ENCODE measurements at regions not wholly inside any gene's neighbourhood (a gene's known extent, or its start where the extent isn't known, plus 50 kb on each side); places are given as distances from the start of the nearest gene placed in this dataset.
"Not testable (repeated sequence)": the region's sequence is repeated elsewhere in the genome, so short reads cannot be mapped to it uniquely, and the experiment has no call there.

DNA sequence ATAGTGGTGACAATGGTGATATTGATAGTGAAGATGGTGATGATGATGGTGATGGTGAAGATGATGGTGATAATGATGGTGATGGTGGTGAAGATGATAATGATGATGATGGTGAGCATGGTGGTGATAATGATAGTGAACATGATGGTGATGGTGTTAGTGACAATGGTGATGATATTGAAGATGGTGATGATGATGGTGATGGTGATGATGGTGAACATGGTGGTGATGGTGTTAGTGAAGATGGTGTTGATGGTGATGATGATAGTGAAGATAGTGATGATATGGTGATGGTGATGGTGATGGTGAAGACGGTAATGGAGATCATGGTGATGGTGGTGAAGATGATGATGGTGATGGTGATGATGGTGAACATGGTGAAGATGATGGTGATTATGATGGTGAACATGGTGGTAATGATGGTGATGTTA is 259.2 kb downstream of the MATN1 start:
- intact Hi-C loops (cut with micrococcal nuclease): no loop called here

DNA sequence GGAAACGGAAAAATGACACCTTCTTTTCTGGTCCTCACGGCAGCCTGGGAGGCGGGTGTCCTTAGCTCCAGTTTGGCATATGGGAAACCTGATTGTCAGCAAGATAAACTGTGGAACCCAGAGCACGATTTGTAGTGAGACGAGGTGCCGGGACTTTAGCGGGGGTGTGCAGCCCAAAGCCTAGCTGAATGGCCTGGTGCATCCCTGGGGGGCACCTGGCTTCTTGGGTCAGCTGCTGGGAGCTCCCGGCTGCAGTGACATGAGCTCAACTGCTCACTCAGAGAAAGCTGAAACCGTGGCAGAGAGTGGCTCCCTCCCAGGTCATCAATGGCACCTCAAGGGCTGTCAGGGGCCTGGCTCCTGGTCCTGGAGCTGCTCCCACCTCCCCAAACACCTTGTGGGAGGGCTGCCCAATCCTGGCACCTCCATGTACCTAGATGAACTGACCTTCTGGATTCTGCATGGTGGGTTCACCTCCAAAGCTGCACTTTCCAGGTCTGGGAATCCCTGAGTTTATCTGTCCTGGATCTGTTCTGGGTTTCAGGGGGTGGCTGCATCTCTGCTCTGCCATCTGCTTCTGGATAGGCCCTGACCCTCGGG is 260.5 kb downstream of the MATN1 start:
- intact Hi-C loops (cut with micrococcal nuclease): no loop called here

DNA sequence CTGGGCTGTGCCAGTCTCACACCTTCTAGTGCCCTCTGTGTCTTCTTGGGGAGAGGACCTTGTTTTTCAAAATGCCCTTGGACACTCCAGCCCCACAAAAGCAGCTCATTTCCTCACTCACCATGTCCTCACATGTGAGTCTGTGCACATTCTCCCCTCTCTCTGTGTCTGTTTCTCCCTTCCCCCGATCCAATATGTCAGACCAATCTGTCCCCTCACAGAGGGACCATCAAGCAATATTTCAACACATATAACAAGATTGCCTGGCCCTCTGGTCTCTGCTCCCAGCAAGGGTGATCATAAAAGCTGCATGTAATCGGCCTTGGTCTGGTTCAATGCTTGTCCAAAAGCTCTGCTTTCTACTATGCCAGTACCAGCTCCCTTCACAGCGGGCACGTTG is 261.2 kb downstream of the MATN1 start:
- intact Hi-C loops (cut with micrococcal nuclease): no loop called here

DNA sequence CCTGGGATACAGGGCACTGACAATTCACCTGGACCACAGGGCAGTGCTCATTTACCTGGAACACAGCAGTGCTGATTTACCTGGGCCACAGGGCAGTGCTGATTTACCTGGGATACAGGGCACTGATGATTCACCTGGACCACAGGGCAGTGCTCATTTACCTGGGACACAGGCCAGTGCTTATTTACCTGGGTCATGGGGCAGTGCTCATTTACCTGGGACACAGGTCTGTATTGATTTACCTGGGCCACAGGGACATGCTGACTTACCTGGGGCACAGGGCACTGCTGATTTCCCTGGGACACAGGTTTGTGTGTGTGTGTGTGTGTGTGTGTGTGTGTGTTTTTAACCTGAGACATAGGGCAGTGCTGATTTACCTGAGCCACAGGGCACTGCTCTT is 261.7 kb downstream of the MATN1 start:
- intact Hi-C loops (cut with micrococcal nuclease): no loop called here

GRCh38 chr1:30460661-30461060 is 262.7 kb downstream of the MATN1 start:
- intact Hi-C loops (cut with micrococcal nuclease): no loop called here

DNA sequence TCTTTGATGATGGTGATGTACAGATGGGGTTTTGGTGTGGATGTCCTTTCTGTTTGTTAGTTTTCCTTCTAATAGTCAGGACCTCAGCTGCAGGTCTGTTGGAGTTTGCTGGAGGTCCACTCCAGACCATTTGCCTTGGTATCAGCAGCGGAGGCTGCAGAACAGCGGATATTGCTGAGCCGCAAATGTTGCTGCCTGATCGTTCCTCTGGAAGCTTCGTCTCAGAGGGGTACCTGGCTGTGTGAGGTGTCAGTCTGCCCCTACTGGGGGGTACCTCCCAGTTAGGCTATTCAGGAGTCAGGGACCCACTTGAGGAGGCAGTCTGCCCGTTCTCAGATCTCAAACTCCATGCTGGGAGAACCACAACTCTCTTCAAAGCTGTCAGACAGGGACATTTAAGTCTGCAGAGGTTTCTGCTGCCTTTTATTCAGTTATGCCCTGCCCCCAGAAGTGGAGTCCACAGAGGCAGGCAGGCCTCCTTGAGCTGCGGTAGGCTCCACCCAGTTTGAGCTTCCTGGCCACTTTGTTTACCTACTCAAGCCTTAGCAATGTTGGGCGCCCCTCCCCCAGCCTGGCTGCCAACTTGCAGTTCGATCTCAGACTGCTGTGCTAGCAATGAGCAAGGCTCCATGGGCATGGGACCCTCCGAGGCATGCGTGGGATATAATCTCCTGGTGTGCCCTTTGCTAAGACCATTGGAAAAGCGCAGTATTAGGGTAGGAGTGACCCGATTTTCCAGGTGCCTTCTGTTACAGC is 264.5 kb downstream of the MATN1 start:
- intact Hi-C loops (cut with micrococcal nuclease): not testable (repeated sequence)

DNA sequence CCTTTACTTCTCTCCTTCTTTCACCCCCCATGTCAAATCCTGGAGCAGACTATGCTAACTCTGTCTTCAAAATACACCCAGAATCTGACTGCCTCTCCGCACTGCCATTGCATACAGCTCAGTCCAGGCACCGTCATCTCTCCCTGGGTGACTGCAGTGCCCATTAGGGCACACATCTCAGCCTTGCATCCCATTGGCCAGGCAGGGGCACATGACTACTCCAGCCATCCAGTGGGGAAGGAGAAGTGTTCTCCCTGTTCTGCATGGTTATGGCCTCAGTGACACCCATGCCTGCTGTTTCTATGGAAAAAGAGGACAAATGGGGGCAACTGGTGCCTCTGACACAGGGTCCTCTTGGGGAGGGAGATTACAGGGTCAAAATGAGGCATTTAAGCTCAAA is 270.5 kb downstream of the MATN1 start:
- intact Hi-C loops (cut with micrococcal nuclease): no loop called here

DNA sequence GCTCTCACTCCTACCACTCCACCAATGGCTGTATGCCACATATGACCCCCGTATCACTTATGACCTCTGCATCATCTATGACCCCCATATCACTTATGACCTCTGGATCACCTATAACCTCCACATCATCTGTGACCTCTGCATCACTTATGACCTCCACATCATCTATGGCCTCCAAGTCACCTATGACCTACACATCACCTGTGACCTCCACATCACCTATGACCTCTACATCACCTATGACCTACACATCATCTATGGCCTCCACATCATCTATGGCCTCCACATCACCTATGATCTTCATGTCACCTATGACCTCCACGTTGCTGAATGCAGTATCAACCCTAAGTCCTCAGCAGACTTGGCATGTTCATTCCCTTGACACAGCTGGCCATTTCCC is 271.2 kb downstream of the MATN1 start:
- intact Hi-C loops (cut with micrococcal nuclease): no loop called here

- intact Hi-C loops (cut with micrococcal nuclease): no loop called here
These were observed 271.8 kb downstream of the MATN1 start for GRCh38 chr1:30451532-30452125.

GRCh38 chr1:30450818-30451233 is 272.6 kb downstream of the MATN1 start:
- intact Hi-C loops (cut with micrococcal nuclease): no loop called here

DNA sequence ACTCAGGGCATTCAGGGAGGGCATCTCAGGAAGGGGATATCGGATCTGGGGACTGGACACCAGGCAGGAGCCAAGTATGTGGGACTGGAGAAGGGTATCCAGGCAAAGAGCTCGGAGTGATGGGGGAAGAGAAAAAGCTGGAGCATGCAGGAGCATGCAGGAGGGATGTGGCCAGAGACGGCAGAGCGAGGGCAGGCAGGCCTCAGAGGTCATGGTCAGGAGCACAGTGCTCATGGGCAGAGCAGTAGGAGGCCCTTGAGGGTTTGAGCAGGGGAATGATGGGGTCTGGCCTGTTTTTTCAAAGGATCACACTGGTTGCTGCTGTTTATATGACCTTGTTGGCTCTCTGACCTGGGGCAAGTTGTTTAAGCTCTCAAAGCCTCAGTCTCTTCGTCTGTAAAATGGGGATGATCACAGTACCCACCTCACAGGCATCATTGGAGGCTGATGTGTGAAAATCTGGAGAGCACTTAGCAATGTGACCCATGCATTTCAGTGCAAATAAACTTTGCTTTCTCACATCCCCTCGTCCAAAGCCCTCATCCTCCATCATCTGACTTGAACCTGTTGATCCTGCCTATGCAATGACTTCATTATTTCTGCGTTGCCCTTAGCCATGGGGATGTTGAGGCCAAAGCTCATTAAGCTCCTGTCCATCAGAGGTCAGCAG is 273.1 kb downstream of the MATN1 start:
- intact Hi-C loops (cut with micrococcal nuclease): no loop called here

DNA sequence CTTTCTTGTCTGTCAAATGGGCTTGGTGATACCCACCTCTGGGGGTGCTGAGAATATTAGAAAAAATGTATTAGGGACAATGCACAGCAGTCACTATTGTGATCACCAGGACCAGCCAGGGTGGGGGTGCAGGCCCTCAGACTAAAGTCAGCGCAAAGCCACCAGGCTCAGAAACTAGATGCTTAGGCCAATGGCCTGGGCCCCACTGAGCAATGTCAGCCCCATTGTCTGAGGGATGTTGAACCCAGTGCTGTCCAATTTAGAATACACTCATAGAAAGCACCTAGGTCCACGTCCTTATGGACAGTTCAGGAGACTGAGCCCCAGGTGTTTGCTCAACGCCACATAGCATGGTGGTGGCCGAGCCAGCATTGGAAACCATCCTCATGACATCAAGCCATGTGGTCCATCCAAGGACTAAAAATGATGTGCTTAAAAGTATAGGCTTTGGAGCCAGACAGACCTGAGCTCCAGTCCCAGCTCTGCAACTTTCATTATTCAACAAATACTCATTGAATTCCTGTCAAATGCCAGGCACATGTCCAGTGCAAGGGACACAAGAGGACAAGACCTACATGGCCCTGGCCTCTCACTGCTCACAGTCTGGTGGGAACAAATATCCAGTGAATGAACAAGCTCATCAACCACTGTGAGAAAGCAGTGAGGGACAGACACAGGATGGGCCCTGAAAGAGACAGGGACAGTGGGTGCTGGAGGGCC is 273.8 kb downstream of the MATN1 start:
- intact Hi-C loops (cut with micrococcal nuclease): no loop called here

DNA sequence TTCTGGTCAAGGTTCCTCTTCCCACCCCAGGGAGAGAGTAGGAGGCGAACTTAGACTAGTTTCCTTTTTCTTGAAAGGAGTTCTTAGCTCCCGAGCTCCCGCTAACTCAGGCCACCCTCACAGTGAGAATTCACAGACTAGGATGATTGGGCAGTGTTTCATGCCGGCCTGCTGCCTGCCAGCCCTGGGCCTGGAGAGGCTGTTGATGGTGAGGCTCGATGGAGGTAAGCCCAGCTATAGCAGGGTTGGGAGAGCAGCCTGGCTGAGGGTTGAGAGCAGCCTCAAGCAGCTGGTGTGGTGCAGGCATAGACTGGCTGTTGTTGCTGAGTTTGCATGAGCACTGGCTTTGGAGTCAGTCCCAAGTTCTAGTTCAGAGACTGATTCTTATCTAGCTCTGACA is 274.4 kb downstream of the MATN1 start:
- intact Hi-C loops (cut with micrococcal nuclease): no loop called here

DNA sequence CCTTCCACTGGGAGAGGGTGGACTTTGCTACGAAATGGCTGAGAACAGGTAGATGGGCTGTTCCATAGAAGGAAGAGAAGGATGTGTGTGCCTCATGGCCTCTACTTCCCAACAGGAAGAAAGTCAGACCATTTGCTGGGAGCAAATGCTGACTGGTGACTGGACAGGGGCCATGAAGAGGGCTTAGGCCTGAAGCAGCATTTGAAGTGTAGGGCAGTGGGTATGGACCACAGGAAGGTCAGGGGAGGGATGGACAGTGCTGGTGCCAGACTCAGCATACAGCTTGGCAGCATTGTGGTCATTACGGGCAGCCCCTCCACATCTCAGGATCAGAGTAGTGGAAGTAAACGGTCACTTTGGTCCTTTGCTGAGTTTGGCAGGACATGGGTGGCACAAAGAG is 275.7 kb downstream of the MATN1 start:
- intact Hi-C loops (cut with micrococcal nuclease): no loop called here

DNA sequence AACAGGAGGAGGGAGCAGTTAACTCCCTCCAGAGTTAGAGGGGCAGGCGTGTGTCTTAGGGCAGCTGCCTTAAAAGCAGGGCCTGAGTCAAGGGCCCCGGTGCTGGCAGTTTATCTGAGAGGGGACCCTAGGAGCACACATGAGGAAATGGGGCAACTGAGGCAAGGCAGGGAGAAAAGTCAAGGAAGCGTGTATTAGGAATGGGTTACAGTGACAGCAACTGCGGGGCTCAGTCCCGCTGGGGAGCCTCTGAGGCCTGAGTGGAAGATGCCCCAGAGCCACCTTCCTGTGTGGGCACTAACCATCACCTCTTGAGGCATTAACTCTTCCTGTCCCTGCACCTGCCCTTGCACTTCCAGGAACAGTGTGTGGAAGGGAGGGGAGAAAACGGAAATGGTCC is 276.3 kb downstream of the MATN1 start:
- intact Hi-C loops (cut with micrococcal nuclease): no loop called here

GRCh38 chr1:30446508-30446907 is 276.9 kb downstream of the MATN1 start:
- intact Hi-C loops (cut with micrococcal nuclease): no loop called here

GRCh38 chr1:30446095-30446494 is 277.3 kb downstream of the MATN1 start:
- intact Hi-C loops (cut with micrococcal nuclease): no loop called here

DNA sequence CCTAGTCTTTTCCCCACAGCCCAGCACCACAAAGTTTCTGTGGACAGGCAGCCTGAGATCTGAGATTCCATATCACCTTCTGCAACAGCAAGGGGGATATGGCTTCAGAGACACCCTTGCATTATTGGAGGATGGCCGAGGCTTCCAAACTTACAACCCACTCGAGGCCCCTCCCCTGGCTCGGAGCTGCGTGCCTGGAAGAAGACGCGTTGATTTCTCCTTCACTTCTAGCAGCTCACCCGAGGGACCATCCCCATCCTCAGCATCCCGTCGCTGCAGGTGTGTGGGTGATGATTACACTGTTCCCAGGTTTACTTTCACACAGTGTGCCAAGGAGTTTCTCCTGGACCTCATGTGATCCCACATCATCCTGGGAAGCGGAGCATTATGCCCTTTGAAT is 277.9 kb downstream of the MATN1 start:
- intact Hi-C loops (cut with micrococcal nuclease): no loop called here

DNA sequence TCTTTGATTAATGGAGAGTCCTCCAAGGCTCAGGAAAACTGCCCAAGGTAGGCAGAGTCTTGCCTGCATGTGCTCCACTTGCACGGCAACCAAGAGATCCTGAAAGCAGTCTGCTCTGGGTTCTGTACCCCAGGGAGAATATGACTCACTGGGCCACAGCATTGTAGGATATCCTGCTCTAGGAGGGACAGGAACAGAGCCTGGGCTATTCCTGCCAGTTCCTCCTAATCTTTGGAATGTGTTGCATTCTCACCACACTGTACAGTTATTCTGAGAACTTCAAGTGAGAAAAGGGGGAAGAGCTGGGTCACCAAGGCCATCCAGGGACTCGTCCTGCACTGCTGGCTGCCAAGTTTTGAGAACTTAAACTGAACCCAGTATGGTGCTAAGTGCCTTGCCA is 278.5 kb downstream of the MATN1 start:
- intact Hi-C loops (cut with micrococcal nuclease): no loop called here

GRCh38 chr1:30444401-30444800 is 279.0 kb downstream of the MATN1 start:
- intact Hi-C loops (cut with micrococcal nuclease): no loop called here

DNA sequence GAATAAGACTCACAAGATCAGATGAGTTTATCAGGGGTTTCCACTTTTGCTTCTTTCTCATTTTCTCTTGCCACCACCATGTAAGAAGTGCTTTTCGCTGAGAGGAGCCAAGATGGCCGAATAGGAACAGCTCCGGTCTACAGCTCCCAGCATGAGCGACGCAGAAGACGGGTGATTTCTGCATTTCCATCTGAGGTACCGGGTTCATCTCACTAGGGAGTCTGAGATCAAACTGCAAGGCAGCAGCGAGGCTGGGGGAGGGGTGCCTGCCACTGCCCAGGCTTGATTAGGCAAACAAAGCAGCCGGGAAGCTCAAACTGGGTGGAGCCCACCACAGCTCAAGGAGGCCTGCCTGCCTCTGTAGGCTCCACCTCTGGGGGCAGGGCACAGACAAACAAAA is 285.1 kb downstream of the MATN1 start:
- intact Hi-C loops (cut with micrococcal nuclease): not testable (repeated sequence)

Data from T-helper 2 cell treated with Interferon-gamma antibody and Interleukin-4, amounts not matched to agents 100 ng/mL and 5 ng/mL, for 36 hours (primary cell).